ENCODE measurements at regions not wholly inside any gene's neighbourhood (a gene's known extent, or its start where the extent isn't known, plus 50 kb on each side); places are given as distances from the start of the nearest gene placed in this dataset.

DNA sequence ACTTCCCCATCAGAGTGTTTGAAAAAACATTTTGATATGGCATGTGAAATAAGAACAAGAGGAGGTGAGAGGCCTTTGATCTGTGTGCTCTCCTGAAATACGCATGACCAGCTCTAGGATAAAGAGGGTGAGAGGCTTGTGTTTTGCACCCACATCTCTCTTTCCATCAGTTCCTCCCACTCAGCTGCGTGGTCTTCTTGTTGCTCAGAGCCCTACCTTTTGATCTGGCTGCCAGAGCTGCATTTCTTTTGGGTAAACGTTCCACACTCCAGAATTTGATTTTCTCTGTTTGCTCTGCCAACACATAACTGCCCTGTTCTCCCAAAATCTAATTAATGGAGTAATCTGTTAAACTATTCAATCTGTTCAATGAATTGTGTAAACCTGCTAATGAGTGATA, 72.0 kb upstream of the FN1 start:
- no peak overlapping the region for H3K4me3 ChIP-seq (ENCODE audit: low read depth, low read length)
- no peak for TF ChIP-seq CTCF (IDR thresholded peaks at IDR 0.05; ENCODE audit: borderline replicate concordance, insufficient read depth, low read depth, low read length)

- H3K4me3 ChIP-seq (ENCODE audit: low read depth, low read length) = no peak overlapping the region
- TF ChIP-seq CTCF (IDR thresholded peaks at IDR 0.05; ENCODE audit: borderline replicate concordance, insufficient read depth, low read depth, low read length) = no peak
Observed at GRCh38 chr2:215507136-215507535, 71.3 kb upstream of the FN1 start.

- TF ChIP-seq CTCF (IDR thresholded peaks at IDR 0.05; ENCODE audit: borderline replicate concordance, insufficient read depth, low read depth, low read length) = no peak
- H3K4me3 ChIP-seq (ENCODE audit: low read depth, low read length) = no peak overlapping the region
Observed at GRCh38 chr2:215506604-215506990, 70.7 kb upstream of the FN1 start.

DNA sequence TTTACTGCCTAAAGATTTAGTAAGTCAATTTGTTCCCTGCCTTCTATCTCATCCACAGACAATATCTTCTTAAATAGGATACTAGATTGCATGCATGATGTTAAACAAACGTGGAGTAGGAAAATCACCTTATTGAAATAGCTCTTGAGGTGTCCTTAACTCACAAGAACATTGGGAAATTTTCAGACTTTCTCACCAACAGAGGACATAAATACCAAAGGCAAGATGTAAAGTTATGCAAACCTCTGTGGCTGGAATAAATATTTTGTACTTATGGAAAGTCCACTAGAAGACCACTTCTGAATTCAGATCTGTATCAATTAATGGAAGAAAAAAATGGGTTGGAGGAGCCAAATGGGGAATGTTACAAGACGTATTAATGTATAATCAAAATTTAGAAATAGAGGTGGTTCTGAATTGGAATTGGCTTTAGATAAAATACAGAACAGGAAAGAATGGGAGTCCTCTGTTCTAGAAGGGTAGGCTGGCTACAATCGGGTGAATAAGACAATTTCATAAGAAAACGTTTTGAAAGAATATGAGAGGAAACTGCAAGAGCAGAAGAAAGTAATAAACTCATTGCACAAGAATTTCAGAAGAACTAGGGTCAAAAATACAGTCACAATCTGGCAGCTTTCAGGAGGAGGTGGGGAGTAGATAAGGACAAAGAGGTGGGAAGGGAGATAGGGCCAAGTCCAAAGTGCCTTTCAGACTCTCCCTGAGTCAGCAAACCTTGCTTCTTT, 69.3 kb upstream of the FN1 start:
- no peak overlapping the region for H3K4me3 ChIP-seq (ENCODE audit: low read depth, low read length)
- no peak for TF ChIP-seq CTCF (IDR thresholded peaks at IDR 0.05; ENCODE audit: borderline replicate concordance, insufficient read depth, low read depth, low read length)

DNA sequence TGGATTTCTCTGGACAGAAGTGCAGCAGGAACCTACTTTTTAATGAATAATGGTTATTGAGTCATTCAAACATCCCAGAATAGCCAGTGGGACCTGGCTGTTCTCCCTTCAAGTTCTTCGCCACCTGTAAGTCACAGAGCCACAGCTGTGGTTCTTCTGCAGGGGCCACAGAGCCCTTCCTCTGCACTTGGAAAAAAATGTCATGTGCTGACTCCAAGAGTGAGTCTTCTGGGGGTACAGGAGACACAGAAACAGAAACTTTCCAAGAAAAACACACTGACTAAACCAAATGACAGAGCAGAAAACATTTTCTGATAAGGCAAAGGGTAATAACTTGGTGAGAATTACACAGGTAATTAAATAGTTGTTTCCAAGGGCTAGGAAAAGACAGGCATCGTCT, 68.7 kb upstream of the FN1 start:
- no peak for TF ChIP-seq CTCF (IDR thresholded peaks at IDR 0.05; ENCODE audit: borderline replicate concordance, insufficient read depth, low read depth, low read length)
- no peak overlapping the region for H3K4me3 ChIP-seq (ENCODE audit: low read depth, low read length)

DNA sequence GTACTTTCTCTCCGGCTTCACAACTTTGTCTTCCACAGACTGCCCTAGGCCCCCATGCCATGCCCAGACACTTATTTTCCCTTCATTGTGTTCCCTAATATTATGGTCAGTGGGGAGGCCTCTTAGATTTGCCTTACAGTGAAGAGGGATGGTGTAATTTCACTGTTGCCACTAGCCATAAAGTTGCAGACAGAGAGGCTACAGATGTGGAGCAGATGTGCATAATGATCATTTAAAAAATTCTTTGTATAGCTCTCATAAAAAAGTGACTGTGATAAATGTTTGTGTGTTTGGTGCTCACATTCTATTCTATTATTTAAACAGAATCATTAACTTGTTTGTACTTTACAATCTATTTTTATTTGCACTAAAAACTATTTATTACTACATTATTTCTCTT, 67.5 kb upstream of the FN1 start:
- TF ChIP-seq CTCF (IDR thresholded peaks at IDR 0.05; ENCODE audit: borderline replicate concordance, insufficient read depth, low read depth, low read length) = no peak

GRCh38 chr2:215500466-215500865, 64.6 kb upstream of the FN1 start:
- TF ChIP-seq CTCF (IDR thresholded peaks at IDR 0.05; ENCODE audit: borderline replicate concordance, insufficient read depth, low read depth, low read length) = no peak
- no peak overlapping the region for H3K4me3 ChIP-seq (ENCODE audit: low read depth, low read length)

More for the DNA sequence above, 67.5 kb upstream of the FN1 start:
- no peak overlapping the region for H3K4me3 ChIP-seq (ENCODE audit: low read depth, low read length)
